Colonic mucosa (tissue), 4 donors: ENCODE measurements at regions not wholly inside any gene's neighbourhood (a gene's known extent, or its start where the extent isn't known, plus 50 kb on each side); places are given as distances from the start of the nearest gene placed in this dataset.

Source experiments
- DNase-seq: peaks from one replicate; pipeline ENCODE4 v3.0.0-alpha.2; 2020
- H3K27ac ChIP-seq: fragments of 200-600 bp; one replicate; pipeline ENCODE4 v1.8.0; 2021
- H3K27me3 ChIP-seq: fragments of 200-600 bp; one replicate; pipeline ENCODE4 v1.8.0; 2021
- H3K36me3 ChIP-seq: fragments of 200-600 bp; one replicate; pipeline ENCODE4 v1.8.0; 2021
- H3K4me1 ChIP-seq: fragments of 200-600 bp; one replicate; pipeline ENCODE4 v1.8.0; 2021; ENCODE audit warnings: mild to moderate bottlenecking
- H3K4me3 ChIP-seq: fragments of 200-600 bp; one replicate; pipeline ENCODE4 v1.8.0; 2021
- H3K9ac ChIP-seq, 2 donors: one replicate each; pipeline ENCODE4 v1.7.0; 2013; ENCODE audit warnings: control low read depth in 2 of 2, low read depth in 2 of 2, low read length in 2 of 2
- H3K9me3 ChIP-seq: fragments of 200-600 bp; one replicate; pipeline ENCODE4 v1.8.0; 2021
- CTCF ChIP-seq: fragments of 200-600 bp; IDR thresholded peaks from one replicate; pipeline ENCODE4 v1.8.0; 2022; ENCODE audit warnings: antibody characterized with exemption, mild to moderate bottlenecking
- intact Hi-C: fragments of 100-400 bp; cut with DNase I; formaldehyde crosslinking; loops from one replicate; pipeline ENCODE4 v1.14.1; 2022
- donor health status: healthy.
- donor health status: DM: no; HTN: no; CAD: no.
- donor health status: DM: no; HTN: no; CAD: no.

GRCh38 chr17:69725146-69725545, 310.6 kb downstream of the MAP2K6 start:
- DNase-seq = no peak
- Histone ChIP-seq H3K9me3 (no peaks in the 10 kb centered on the region), H3K27ac (no peak overlapping the region), H3K4me1 (no peaks in the 10 kb centered on the region), H3K27me3 (no peaks in the 10 kb centered on the region), H3K9ac (no peak overlapping the region), H3K4me3 (no peak overlapping the region), H3K36me3 (no peaks in the 10 kb centered on the region)
- TF ChIP-seq CTCF = no peak
- intact Hi-C loops = no loop called here

- Histone ChIP-seq H3K9ac (no peak overlapping the region), H3K27me3 (no peaks in the 10 kb centered on the region), H3K4me3 (no peak overlapping the region), H3K4me1 (no peaks in the 10 kb centered on the region), H3K36me3 (no peaks in the 10 kb centered on the region), H3K27ac (no peak overlapping the region), H3K9me3 (no peaks in the 10 kb centered on the region)
- no peak for TF ChIP-seq CTCF
- DNase-seq = no peak
- intact Hi-C loops = no loop called here
These were observed 314.3 kb downstream of the MAP2K6 start for GRCh38 chr17:69728816-69729215.

GRCh38 chr17:69729944-69730343, 315.4 kb downstream of the MAP2K6 start:
- H3K27me3 ChIP-seq = no peaks in the 10 kb centered on the region
- intact Hi-C loops = no loop called here
- no peaks in the 10 kb centered on the region for H3K4me1 ChIP-seq
- no peak for DNase-seq
- no peak overlapping the region for H3K9ac ChIP-seq
- H3K4me3 ChIP-seq = no peak overlapping the region
- no peak overlapping the region for H3K27ac ChIP-seq
- TF ChIP-seq CTCF = no peak
- H3K9me3 ChIP-seq = no peaks in the 10 kb centered on the region
- no peaks in the 10 kb centered on the region for H3K36me3 ChIP-seq

DNA sequence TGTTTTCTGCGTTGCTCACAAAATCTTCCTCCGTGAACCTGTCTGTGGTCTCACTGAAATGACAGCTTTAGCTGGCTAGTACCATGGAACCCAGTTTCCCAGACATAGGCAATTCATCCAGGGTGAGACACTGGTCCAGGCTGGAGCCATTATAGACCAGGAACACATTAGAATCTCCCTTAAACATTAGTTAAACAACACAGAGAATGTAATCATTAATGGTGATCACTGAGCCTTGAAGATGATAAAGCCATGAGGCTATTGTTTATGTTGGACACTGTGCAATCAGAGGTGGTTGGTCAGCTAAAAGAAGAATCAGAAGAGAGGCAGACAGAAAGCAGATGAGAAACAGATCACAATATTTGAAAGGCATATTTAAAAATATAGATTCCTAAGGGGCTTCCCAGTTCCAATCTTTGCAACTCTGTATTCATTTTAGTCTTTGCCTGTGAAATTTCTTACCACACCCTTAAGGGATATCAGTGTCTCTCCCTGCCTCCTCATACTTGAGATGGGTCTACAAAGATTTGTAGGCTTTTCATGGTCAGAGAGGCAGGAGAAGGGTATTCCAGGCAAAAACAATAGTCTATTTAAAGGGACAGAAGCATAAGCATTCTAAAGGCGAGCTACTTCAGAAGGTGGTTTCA, 317.9 kb downstream of the MAP2K6 start:
- Histone ChIP-seq H3K4me3 (no peak overlapping the region), H3K27ac (no peak overlapping the region), H3K36me3 (no peaks in the 10 kb centered on the region), H3K4me1 (no peaks in the 10 kb centered on the region), H3K9ac (no peak overlapping the region), H3K9me3 (no peaks in the 10 kb centered on the region), H3K27me3 (no peaks in the 10 kb centered on the region)
- no peak for TF ChIP-seq CTCF
- DNase-seq = no peak
- intact Hi-C loops = no loop called here

DNA sequence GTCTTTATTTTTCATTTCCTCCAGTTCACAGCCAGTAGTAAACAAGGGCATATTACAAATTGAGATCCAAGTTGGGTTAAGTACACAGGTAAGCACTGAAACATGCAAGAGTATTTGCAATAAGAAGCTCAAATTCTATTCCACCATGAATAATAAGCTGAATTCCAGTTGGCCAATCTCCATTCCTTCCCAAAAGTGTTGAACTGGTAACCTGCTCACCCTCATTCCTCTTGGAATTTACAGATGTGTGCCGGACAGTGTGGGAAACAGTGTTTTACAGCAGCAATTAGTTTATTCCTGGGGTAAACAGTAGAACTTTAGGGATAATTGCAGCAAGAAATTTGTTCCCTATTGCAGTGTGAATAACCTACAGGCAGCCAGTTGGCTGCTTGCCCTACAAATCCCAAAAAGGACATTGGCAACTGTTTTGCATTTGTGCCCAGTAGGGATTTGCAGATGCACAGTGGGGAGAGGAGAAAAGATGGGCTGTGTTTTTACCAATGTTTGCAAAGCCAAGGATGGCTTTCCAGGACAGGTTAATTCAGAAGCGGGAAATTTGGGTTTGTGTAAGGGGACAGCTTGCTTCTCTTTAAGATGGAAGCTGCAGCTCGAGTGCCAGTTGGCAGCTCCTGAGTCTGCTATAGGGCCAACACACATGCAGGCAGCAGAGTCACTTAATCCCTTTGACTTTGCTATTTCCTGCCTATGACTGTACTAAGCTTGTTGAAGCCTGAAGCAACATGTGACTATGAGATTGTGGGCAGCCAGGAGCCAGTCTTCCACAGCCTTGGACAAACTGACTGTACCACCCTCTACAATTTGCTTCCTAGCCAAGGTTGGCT, 318.9 kb downstream of the MAP2K6 start:
- Histone ChIP-seq H3K4me3 (no peak overlapping the region), H3K36me3 (no peaks in the 10 kb centered on the region), H3K27ac (no peak overlapping the region), H3K27me3 (no peaks in the 10 kb centered on the region), H3K4me1 (no peaks in the 10 kb centered on the region), H3K9ac (no peak overlapping the region), H3K9me3 (no peaks in the 10 kb centered on the region)
- intact Hi-C loops = no loop called here
- no peak for TF ChIP-seq CTCF
- DNase-seq = no peak
